H9 (cell line): ENCODE measurements at regions not wholly inside any gene's neighbourhood (a gene's known extent, or its start where the extent isn't known, plus 50 kb on each side); places are given as distances from the start of the nearest gene placed in this dataset.

Experiments used
- DNase-seq: peaks from one replicate; pipeline ENCODE4 v3.0.0-alpha.2; 2017
- H2AFZ ChIP-seq: one replicate; pipeline ENCODE4 v1.6.1; 2013; ENCODE audit warnings: mild to moderate bottlenecking, low read length, control low read depth, moderate library complexity
- H2AK5ac ChIP-seq: 2 replicates; pipeline ENCODE4 v1.6.1; 2013; ENCODE audit warnings: low read length, control low read depth, mixed read lengths; ENCODE audit not compliant: insufficient read length
- H2BK120ac ChIP-seq: one replicate; pipeline ENCODE4 v1.6.1; 2013; ENCODE audit warnings: low read depth, mild to moderate bottlenecking, low read length, control low read depth, inconsistent platforms; ENCODE audit not compliant: poor library complexity, severe bottlenecking
- H2BK12ac ChIP-seq: 2 replicates; pipeline ENCODE4 v1.6.1; 2013; ENCODE audit warnings: low read length, control low read depth, mixed read lengths, low read depth; ENCODE audit not compliant: insufficient read length
- H2BK15ac ChIP-seq: 2 replicates; pipeline ENCODE4 v1.6.1; 2013; ENCODE audit warnings: low read depth, low read length, control low read depth
- H2BK20ac ChIP-seq: one replicate; pipeline ENCODE4 v1.6.1; 2013; ENCODE audit warnings: low read depth, mild to moderate bottlenecking, low read length, control low read depth, inconsistent platforms; ENCODE audit not compliant: poor library complexity, severe bottlenecking
- H2BK5ac ChIP-seq: 2 replicates; pipeline ENCODE4 v1.6.1; 2013; ENCODE audit warnings: low read length, control low read depth, mixed read lengths; ENCODE audit not compliant: insufficient read length
- H3K14ac ChIP-seq: 2 replicates; pipeline ENCODE4 v1.6.1; 2013; ENCODE audit warnings: low read length, control low read depth; ENCODE audit not compliant: insufficient read depth
- H3K18ac ChIP-seq: 2 replicates; pipeline ENCODE4 v1.6.1; 2013; ENCODE audit warnings: low read depth, mild to moderate bottlenecking, mixed read lengths, low read length, control low read depth; ENCODE audit not compliant: insufficient read length
- H3K23ac ChIP-seq: 2 replicates; pipeline ENCODE4 v1.6.1; 2013; ENCODE audit warnings: low read length, control low read depth, mixed read lengths, low read depth; ENCODE audit not compliant: insufficient read length
- H3K23me2 ChIP-seq: 2 replicates; pipeline ENCODE4 v1.6.1; 2013; ENCODE audit warnings: low read depth, mild to moderate bottlenecking, mixed read lengths, low read length, control low read depth; ENCODE audit not compliant: insufficient read length, poor library complexity, severe bottlenecking
- H3K27ac ChIP-seq: 2 replicates; pipeline ENCODE4 v1.5.1; 2013; ENCODE audit warnings: low read length, control low read depth, mixed read lengths, low read depth; ENCODE audit not compliant: insufficient read length
- H3K27me3 ChIP-seq: 2 replicates; pipeline ENCODE4 v1.6.1; 2013; ENCODE audit warnings: low read length, control low read depth, inconsistent platforms; ENCODE audit not compliant: insufficient read depth
- H3K4ac ChIP-seq: 2 replicates; pipeline ENCODE4 v1.6.1; 2013; ENCODE audit warnings: low read depth, mild to moderate bottlenecking, control low read depth, inconsistent platforms, low read length, moderate library complexity
- H3K4me1 ChIP-seq: 2 replicates; pipeline ENCODE4 v1.6.1; 2013; ENCODE audit warnings: low read length, control low read depth, inconsistent platforms; ENCODE audit not compliant: insufficient read depth
- H3K4me2 ChIP-seq: 2 replicates; pipeline ENCODE4 v1.6.1; 2013; ENCODE audit warnings: low read length, control low read depth, mixed read lengths; ENCODE audit not compliant: insufficient read length, insufficient read depth
- H3K56ac ChIP-seq: 2 replicates; pipeline ENCODE4 v1.6.1; 2013; ENCODE audit warnings: low read depth, mild to moderate bottlenecking, mixed read lengths, low read length, control low read depth; ENCODE audit not compliant: insufficient read length
- H3K79me1 ChIP-seq: 2 replicates; pipeline ENCODE4 v1.6.1; 2013; ENCODE audit warnings: low read depth, mild to moderate bottlenecking, moderate library complexity, low read length, control low read depth, inconsistent platforms; ENCODE audit not compliant: insufficient read depth, poor library complexity, severe bottlenecking
- H3K79me2 ChIP-seq: 2 replicates; pipeline ENCODE4 v1.6.1; 2013; ENCODE audit warnings: low read length, control low read depth, inconsistent platforms; ENCODE audit not compliant: insufficient read depth
- H3K9ac ChIP-seq: 2 replicates; pipeline ENCODE4 v1.6.1; 2013; ENCODE audit warnings: low read length, control low read depth, mixed read lengths; ENCODE audit not compliant: insufficient read length; ENCODE audit errors: extremely low read depth
- H3K9me3 ChIP-seq: one replicate; pipeline ENCODE4 v1.6.1; 2013; ENCODE audit warnings: low read depth, low read length, inconsistent platforms; ENCODE audit not compliant: control insufficient read depth
- H3T11ph ChIP-seq: one replicate; pipeline ENCODE4 v1.6.1; 2013; ENCODE audit warnings: mild to moderate bottlenecking, low read length, control low read depth, inconsistent platforms
- H4K20me1 ChIP-seq: one replicate; pipeline ENCODE4 v1.6.1; 2013; ENCODE audit not compliant: control insufficient read depth, insufficient read length, insufficient read depth
- H4K5ac ChIP-seq: 2 replicates; pipeline ENCODE4 v1.6.1; 2013; ENCODE audit warnings: low read depth, mild to moderate bottlenecking, mixed read lengths, low read length, control low read depth; ENCODE audit not compliant: insufficient read length
- H4K8ac ChIP-seq: replicated peaks from 2 replicates; pipeline ENCODE4 v1.6.1; 2013; ENCODE audit warnings: low read length, control low read depth, mixed read lengths, low read depth; ENCODE audit not compliant: insufficient read length
- H4K91ac ChIP-seq: 2 replicates; pipeline ENCODE4 v1.6.1; 2013; ENCODE audit warnings: low read depth, mild to moderate bottlenecking, moderate library complexity, mixed read lengths, low read length, control low read depth; ENCODE audit not compliant: insufficient read length
- H3K27ac Mint-ChIP-seq, 3 experiments: 2 replicates in 2 of 3; 3 replicates in 1 of 3; pipeline ENCODE4 v1.8.0; 2020 to 2021; ENCODE audit warnings: mixed read lengths in 3 of 3, mild to moderate bottlenecking in 1 of 3, moderate library complexity in 1 of 3
- H3K27me3 Mint-ChIP-seq: 2 replicates; pipeline ENCODE4 v1.8.0; 2021; ENCODE audit warnings: low read depth, mild to moderate bottlenecking, moderate library complexity, mixed read lengths
- H3K36me3 Mint-ChIP-seq, 3 experiments: 2 replicates in 2 of 3; 3 replicates in 1 of 3; pipeline ENCODE4 v1.8.0; 2020 to 2021; ENCODE audit warnings: low read depth in 3 of 3, mixed read lengths in 3 of 3; ENCODE audit not compliant: insufficient read depth in 1 of 3
- H3K4me1 Mint-ChIP-seq, 2 experiments: 2 replicates each; pipeline ENCODE4 v1.8.0; 2020; ENCODE audit warnings: mixed read lengths in 2 of 2
- H3K4me3 Mint-ChIP-seq, 2 experiments: 2 replicates in 1 of 2; 3 replicates in 1 of 2; pipeline ENCODE4 v1.8.0; 2020 to 2021; ENCODE audit warnings: mild to moderate bottlenecking in 2 of 2, mixed read lengths in 2 of 2, moderate library complexity in 1 of 2
- H3K9me3 Mint-ChIP-seq, 2 experiments: 2 replicates in 1 of 2; 3 replicates in 1 of 2; pipeline ENCODE4 v1.8.0; 2020; ENCODE audit warnings: mild to moderate bottlenecking in 2 of 2, mixed read lengths in 2 of 2, moderate library complexity in 1 of 2
- CTCF ChIP-seq: fragments of 200-600 bp; sonication (generic); conservative IDR thresholded peaks from 3 replicates; pipeline ENCODE4 v1.8.0; 2021; ENCODE audit warnings: antibody characterized with exemption, mild to moderate bottlenecking
- WGBS: extraction: QIAGEN DNeasy Blood & Tissue Kit; methylation state at CpG from one replicate; pipeline ENCODE4 v1.1.7; 2013; ENCODE audit warnings: missing lambda C conversion rate, low lambda C conversion rate, mixed read lengths; ENCODE audit not compliant: insufficient read length; ENCODE audit errors: extremely low coverage; 5-methylcytosine and 5-hydroxymethylcytosine counted together

- Histone ChIP-seq H3K9me3 (no peaks in the 10 kb centered on the region), H3T11ph (no peak overlapping the region), H2BK15ac (no peak overlapping the region), H3K23me2 (no peaks in the 10 kb centered on the region), H3K27me3 (no peaks in the 10 kb centered on the region), H3K56ac (no peak overlapping the region), H2AFZ (no peak overlapping the region), H3K18ac (no peak overlapping the region), H2BK5ac (no peak overlapping the region), H4K8ac (no peak overlapping the region), H3K23ac (no peak overlapping the region), H3K4me2 (no peak overlapping the region), H2AK5ac (no peak overlapping the region), H2BK12ac (no peak overlapping the region), H3K27ac (no peak overlapping the region), H3K79me2 (no peaks in the 10 kb centered on the region), H3K79me1 (no peaks in the 10 kb centered on the region), H3K4ac (no peak overlapping the region), H4K5ac (no peak overlapping the region), H3K9ac (no peak overlapping the region), H3K4me1 (no peaks in the 10 kb centered on the region), H4K91ac (no peak overlapping the region), H3K14ac (no peak overlapping the region), H2BK120ac (no peak overlapping the region), H4K20me1 (no peaks in the 10 kb centered on the region), H2BK20ac (no peak overlapping the region)
- H3K9me3 Mint-ChIP-seq, result no peaks in the 10 kb centered on the region
- no peaks in the 10 kb centered on the region for H3K27me3 Mint-ChIP-seq
- no peaks in the 10 kb centered on the region for H3K36me3 Mint-ChIP-seq
- no peak overlapping the region for H3K4me3 Mint-ChIP-seq
- peaks cover 5% of the 10 kb centered on the region in 2 experiments; a peak in 2 of 4 replicates for H3K4me1 Mint-ChIP-seq
- no CpG with 5 or more reads among the region's 4 CpGs for WGBS
- H3K27ac Mint-ChIP-seq, result no peak overlapping the region
- no peak for TF ChIP-seq CTCF
- DNase-seq, result no peak
Observed at GRCh38 chr3:53997476-53997875, 105.8 kb upstream of the SELENOK start.
